Muscle of arm (tissue), 1 donor: ENCODE measurements at regions not wholly inside any gene's neighbourhood (a gene's known extent, or its start where the extent isn't known, plus 50 kb on each side); places are given as distances from the start of the nearest gene placed in this dataset.

ENCODE experiments used
- DNase-seq: peaks from one replicate; pipeline ENCODE4 v3.0.0-alpha.2; 2013

DNA sequence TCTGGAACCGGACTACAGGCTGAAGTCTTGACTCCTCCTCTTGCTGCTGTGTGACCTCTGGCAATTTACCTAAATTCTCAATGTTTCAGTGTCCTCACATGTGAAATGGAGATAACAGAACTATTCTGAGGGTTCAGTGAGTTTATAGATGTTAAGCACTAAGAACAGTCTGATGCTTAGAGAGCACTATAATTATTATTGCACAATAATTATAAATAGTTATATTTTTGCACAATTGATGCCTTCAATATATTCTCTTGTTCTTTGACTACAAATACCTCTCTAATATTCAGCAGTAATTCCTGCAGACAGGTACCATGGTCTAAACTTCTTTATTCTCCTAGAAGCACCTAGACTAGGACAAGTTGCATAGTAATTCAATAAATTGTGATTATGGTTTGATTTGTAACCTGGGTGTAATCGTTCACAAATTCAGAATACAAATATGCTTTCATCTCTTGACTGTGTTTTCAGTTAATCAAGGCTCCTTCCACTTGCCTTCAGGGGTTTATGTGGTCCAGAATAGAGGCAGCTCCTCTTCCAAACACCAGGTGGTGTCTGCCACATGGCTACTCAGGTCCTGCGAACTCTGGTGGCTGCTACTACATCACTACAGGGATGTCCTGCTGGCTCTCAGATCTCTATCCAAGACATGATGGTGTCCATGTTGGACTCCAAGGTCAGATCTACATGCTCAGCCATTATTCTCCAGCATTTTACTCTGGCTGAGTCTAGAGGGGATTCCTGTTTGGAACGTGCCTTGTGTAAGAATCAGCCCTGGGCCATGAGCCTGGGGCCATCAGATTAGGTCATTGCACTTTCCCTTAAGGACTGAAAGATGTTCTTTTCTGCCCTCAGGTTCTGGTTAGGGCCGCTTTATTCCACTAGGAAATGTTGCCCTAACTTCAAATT lies 103.4 kb downstream of the QRFPR start:
- DNase-seq, result no peak

DNA sequence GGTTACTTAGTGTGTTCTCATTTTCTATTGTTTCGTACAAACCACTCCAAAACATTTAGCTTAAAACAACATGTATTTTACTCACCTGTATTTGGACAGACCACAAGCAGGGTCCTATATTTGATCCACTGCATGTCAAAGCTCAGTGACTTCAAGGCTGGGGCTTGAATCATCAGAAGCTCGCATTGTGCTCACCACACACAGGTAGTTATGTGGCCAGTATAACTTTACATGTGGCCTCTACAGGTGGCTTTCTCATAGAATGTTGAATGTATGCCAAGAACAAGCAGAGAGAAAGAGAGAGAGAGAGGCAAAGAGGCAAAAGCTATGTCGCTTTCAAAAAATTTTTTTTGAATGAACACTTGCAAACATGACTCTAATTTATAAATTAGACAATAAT lies 107.6 kb downstream of the QRFPR start:
- no peak for DNase-seq

DNA sequence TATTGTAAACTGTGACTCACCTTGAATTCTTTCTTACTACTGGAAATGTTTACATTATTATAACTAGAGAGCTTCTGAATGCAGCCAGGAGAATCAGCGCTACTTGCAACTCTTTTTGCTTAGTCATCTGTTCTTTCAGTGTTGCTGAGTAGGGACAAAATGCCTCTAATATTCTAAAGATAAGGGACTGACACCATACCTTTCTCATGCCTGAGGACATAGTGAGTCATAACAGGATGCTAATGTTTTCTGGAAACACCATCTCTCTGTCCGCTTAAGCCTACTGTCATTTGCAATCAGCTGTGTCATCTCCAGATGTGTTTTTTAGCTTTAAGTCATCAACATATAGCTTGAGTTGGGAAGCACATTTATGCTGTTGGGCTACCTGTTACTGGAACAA lies 108.3 kb downstream of the QRFPR start:
- DNase-seq, result no peak

- no peak for DNase-seq
Measured at GRCh38 chr4:121270389-121270788, 106.3 kb upstream of the TNIP3 start.

DNA sequence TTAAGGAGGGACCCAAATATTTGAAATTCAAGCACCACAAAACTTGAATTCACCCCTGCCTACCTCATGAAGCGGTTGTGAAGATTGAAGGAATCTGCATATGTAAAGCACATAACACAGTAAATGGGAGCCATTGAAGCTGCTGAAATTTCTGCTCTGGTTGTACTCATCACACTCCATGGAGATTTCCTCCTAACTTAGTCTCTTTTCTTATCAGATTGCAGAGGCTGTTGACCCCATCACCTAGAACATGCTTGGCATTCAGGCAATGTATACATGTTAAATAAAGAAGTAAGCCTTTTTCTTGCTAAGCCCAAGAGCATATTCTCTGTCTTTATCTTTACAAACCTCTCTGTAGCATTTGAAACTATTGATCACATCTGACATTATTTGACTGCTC lies 104.9 kb upstream of the TNIP3 start:
- no peak for DNase-seq

GRCh38 chr4:121266982-121267381 lies 102.9 kb upstream of the TNIP3 start:
- no peak for DNase-seq

GRCh38 chr4:121256887-121257466 lies 92.9 kb upstream of the TNIP3 start:
- no peak for DNase-seq

DNA sequence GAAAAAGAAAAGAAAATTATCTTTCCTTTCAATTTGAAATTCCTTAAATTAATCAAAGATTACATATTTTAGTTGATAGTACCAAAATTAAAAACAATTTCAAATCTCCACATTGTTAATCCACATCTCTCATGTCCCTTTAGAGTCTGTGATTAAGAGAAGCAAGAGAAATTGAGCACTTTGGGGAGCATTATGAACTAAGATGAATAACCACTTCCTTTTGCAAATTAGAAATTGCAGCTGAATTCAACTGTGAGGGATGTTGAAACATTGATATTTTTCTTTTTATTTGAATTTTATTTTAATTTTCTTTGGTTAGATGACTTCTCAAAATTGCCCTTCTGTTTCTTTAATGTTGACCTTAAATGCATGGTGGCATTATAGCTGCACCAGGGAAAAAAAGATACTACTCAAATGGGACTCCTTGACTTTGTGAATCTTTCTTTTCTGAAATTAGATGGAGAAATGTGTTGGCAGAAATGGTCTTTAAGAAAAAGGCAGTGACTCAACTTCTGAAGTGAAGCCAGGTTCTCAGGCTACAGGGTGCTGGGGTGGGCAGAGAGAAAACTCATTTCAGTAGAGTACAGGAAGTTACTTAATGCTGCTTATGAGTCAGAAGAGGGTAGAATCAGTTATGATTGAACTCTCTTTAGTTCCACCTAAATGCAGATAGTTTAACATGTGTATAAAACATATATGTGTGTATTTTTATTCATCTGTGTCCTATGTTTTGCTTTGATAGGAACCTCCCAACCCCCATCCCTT lies 92.0 kb upstream of the TNIP3 start:
- DNase-seq, result no peak

GRCh38 chr4:121253961-121254360 lies 89.8 kb upstream of the TNIP3 start:
- no peak for DNase-seq

- DNase-seq, result peak; percentile 83
Measured at GRCh38 chr4:121252224-121252806, 88.2 kb upstream of the TNIP3 start.

GRCh38 chr4:121248747-121249146 lies 84.6 kb upstream of the TNIP3 start:
- DNase-seq, result no peak

GRCh38 chr4:121246698-121247097 lies 82.6 kb upstream of the TNIP3 start:
- DNase-seq, result no peak

GRCh38 chr4:121243485-121243884 lies 79.4 kb upstream of the TNIP3 start:
- no peak for DNase-seq

DNA sequence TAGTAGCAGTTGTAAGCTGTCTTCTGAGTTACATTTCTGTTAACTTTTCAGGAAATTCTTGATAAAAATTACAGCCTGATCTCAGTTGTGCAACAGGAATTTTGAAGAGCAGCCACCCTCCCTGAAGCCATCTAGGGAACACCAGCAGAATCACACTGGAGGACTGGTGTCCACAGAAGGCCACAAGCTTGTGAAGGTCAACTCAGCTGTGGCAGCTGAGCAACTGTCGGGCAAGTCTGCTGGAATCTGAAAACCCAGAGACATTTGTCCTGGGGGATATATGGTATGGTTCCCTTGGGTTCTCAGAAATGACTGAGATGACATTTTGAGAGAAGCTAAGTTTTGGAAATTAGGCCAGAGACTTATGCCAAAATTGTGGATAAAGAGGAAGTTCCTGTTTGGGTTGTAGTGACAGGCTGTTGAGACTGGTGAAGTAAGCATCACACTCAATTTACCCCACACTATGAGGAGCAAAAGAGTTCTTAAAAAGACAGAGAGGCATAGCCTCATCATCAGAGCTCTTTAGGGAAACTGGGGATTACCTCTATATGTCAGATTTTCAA lies 78.1 kb upstream of the TNIP3 start:
- no peak for DNase-seq

- no peak for DNase-seq
Measured at GRCh38 chr4:121239951-121240350, 75.8 kb upstream of the TNIP3 start.

DNA sequence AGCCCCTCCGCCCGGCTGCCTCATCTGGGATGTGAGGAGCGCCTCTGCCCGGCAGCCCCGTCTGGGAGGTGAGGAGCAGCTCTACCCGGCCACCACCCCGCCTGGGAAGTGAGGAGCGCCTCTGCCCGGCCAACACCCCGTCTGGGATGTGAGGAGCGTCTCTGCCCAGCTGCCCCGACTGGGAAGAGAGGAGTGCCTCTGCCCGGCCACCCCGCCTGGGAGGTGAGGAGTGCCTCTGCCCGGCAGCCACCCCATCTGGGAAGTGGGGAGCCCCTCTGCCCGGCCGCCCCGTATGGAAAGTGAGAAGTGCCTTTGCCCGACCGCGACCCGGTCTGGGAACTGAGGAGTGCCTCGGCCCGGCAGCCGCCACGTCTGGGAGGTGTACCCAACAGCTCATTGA lies 74.3 kb upstream of the TNIP3 start:
- no peak for DNase-seq

DNA sequence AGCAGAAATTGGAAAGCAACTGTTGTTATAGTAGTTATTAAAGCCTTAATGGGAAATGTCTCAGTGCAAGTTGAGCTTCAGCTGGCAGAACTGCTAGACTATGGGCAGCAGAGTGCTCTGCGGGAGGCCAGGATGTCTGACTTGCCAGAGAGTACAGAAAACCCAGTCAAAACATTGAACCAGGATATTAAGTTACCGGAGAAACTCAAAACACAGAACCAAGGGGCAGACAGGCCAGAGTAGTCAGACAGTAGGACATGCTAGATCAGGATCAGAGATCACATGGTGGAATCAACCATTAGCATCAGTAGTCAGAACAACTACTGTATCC lies 72.9 kb upstream of the TNIP3 start:
- DNase-seq, result no peak

GRCh38 chr4:121236353-121237068 lies 72.4 kb upstream of the TNIP3 start:
- no peak for DNase-seq

DNA sequence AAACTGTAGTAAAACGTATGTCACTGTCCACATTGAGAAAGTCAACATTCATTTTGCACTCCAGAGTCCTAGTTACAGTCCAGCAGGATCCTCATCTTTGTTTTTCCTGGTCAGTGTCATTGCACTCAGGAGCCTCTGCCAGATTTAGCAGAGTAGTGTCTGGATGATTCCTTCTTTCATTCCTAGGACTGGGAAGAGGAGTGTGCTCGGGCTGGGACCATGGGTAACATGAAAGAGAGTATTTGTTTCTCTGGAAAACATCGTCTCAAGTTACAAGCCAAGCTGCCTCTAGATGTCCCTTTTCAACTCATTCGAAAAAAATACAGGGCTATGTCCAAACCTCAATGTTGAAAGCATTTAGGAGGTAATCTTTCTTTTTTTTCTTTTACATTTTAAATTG lies 69.9 kb upstream of the TNIP3 start:
- DNase-seq, result no peak

DNA sequence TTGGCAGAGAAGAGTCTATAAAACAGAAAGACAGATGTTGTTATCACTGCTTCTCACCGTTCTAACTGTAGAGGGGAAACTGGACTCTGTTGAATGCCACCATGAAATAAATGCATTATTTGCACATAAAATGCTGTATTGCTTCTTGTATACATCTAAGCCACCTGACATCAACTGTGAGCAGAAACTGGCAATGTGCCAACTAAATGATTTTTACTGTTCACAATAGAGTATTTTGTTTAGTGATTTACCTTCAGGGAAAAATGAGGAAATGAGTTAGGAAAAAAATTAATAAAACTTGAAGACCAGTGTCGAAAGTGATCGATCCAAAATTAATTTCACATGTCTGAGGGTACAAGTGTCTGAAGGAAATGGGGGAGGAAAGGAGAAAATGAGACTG lies 65.9 kb upstream of the TNIP3 start:
- DNase-seq, result no peak

- no peak for DNase-seq
Measured at GRCh38 chr4:121228848-121229247, 64.7 kb upstream of the TNIP3 start.

DNA sequence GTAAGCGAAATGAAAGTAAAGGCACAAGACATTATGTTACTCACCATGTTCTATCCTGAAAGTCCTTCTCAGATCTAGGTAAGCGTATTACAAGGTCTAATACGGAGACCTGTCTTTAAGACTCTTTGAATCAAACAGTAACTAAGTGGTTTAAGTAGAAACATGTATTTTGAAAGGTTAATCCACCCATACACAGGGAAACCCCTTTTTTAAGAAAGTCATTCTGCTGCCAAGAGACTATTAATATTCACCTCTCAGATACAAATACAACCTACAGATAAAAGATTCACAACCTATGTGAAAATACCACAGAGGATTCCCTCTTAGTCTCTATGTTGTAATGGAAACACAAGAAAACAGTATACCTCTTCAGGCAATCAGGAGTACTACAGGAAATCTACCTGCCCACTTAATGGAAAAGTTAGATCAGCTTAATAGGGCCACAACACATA lies 63.2 kb upstream of the TNIP3 start:
- no peak for DNase-seq
